Muscle of arm (tissue), 1 donor: ENCODE measurements at regions not wholly inside any gene's neighbourhood (a gene's known extent, or its start where the extent isn't known, plus 50 kb on each side); places are given as distances from the start of the nearest gene placed in this dataset.
"Not testable (repeated sequence)": the region's sequence is repeated elsewhere in the genome, so short reads cannot be mapped to it uniquely, and the experiment has no call there.

Experiments
- DNase-seq: peaks from one replicate; pipeline ENCODE4 v3.0.0-alpha.2; 2013

DNA sequence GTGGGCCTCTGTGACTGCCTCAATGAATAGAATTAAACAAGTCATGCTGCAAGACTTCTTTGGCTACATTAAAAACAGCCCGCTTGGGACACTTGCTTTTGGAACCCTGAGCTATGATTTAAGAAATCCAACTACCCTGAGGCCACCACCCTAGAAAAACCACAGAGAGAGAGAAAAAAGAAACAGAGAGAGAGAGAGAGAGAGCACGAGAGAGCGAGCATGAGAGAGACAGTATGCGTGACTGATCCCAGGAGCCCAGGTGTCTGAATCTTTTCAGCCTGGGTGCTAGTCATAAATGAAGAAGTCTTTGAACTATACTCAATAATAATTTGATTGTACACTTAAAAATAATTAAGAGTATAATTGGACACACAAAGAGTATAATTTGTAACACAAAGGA lies 123.1 kb upstream of the FREM1 start:
- no peak for DNase-seq

DNA sequence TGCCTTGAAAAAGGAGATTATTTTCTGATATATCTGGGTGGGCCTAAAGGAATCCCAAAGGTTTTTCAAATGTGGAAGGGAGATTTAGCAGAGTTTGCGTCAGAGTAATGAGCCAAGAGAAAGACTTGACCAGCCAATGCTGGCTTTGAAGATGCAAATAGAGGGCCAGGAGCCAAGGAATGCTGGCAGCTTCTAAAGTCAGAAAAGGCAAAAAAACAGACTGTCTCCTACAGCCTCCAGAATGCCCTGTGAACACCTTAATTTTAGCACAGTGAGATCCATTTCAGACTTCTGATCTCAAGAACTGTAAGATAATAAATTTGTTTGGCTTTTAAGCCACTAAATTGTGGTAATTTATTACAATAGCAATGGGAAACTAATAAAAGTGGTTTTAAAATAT lies 122.6 kb upstream of the FREM1 start:
- DNase-seq, result no peak

DNA sequence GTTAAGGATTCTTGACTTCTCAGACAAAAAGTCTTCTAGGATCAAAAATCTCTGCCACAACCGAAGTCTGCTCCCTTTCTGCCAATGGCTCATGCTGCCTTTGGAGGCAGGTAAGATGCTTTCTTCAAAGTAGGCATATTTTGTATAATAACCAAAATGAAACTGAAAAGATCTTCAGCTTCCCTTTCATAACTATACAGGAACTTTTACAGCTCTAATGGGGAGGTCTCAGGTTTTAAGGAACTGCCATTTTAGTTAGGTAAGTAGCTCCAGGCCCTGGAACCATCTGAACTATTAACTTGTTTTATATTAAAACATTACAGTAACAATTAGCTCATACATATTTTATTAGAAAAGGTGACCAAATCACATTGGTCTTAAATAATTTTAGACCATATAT lies 110.9 kb upstream of the FREM1 start:
- DNase-seq, result no peak

DNA sequence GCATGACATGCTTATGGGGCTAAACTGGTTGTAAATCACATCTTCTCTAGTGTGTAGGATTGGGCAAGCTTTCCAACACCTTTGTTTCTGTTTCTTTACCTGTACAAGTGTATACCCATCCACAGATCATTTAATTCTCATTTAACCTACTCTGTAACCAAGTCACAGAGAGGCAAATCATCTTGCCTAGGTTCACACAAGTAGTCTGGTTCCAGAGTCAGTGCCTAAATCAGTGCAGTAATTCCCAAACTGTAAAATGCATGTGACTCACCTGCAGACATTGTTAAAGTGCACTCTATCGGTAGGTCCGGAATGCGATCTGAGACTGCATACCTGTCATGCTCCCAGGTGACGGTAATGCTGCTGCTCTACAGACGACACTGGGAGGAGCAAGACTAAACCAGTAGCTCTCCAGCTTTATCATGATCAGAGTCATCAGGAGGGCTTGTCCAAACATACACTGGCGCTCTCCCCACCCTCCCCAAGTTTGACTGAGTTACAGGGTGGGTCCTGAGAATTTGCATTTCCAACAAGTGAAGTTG lies 107.9 kb upstream of the FREM1 start:
- no peak for DNase-seq

DNA sequence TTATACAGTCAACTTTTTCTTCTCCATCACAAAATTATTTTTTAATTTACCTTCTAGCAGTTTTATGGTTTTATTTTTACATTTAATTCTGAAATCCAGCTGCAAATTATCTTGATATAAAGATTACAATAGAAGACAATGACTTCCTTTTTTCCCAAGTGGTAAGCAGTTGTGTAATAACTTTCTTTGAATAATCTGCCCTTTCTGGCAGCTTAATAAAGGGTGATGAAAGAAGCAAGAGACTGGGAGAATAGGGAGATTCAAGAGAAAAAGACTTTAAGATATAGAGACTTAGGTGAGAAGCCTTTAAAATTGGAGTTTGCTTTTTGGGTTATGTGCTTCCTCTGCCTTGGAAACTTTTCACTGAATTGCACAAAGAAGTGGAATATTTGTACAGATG lies 100.4 kb upstream of the FREM1 start:
- DNase-seq, result no peak

DNA sequence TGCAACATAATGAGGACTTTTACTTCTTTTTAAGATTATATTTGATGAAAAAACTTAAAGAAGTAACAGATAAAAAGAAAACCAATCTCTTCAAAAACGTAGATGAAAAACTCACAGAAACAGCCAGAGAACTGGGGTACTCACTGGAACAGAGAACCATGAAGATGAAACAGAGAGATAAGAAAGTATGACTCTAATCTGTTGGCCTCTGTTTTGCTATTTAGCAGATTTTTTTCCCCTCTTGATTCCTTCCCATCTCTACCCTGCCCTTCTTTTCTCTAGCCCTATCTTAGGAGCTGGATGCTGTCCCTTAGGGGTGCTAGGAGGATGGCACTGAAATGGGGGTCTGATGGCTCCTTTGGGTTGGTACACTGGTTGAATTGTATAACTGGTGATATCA lies 97.5 kb upstream of the FREM1 start:
- no peak for DNase-seq

DNA sequence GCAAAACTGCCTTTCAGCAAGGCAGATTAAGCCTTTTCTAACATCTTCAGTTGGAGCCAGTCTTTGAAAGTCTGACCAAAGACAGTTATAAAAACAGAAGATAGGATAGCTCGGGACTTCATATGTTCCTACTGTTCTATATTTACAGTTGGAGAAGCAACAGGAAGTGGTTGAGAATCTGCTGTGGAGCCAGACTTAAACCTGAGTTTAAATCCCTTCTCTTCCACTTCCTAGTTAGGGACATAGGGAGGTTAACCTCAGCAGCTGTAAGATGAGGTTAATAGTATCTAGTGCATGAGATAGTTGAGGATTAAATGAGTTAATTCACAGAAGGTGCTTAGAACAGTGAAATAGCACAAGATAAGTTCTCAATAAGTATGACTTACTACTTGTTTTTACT lies 84.5 kb upstream of the FREM1 start:
- DNase-seq, result no peak

DNA sequence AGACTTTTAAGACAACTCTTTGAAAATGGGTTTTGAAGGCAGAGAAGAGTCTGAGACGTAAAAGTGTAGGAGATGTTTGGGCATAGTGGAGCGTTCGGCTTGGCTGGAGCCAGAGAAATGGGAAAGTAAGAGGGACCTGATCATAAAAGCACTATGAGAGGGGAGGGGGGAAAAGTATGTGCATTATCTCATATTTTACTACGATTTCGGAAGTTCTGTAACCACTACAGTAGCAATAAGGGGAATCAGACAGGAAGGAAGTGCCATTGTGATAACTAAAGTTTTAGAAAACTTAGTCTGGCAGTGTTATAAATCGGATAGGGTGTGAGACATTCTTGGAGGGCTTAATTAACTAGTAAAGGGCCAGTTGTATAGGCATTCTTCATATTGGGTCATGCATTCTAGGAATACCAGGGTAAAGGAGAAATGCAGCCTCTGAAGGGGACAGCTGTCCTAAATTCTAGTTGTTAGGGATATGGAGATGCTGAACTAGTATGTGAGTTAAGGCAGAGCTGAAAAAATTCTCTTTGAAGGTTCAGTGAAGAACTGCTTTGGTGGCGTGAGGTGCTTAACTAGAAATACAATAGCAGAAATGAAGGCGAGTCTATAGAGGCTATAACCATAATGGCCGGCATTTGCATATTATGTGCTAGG lies 83.8 kb upstream of the FREM1 start:
- DNase-seq, result peak; percentile 25

DNA sequence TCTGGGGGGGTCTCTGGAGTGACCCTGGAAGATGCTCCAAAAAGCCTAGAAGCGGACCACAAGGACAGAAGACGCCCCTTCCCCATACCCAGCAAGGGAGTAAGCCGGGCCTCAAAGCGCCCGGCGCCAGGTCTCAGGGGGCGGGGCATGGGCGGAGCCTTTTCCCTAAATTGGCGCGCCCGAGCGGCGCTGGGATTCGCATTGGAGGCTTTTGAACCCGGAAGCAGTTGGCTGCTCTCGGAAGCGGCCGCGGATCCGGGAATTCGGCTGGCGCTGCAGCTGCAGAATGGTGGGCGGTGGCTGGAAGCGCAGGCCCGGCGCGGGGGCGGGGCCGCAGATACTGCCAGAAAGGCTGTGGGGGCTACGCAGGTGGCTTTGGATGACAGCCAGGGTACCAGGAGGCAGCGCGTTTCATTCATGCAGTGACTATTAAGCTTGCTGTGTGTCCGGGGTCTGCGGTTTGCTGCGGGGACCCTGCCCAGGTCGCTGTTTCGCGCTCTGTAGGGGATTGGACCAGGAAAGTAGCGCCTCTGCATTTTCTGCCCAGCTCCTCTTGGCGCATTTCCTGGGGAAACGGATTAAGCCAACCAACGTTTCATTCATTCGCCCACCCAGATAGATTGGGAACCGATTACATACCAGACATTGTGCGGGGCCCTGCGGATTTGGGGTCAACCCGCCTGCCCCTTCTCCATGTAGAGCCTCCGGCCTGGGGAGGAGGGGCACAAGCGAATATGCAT lies 83.0 kb upstream of the FREM1 start:
- peak; percentile 93 for DNase-seq

DNA sequence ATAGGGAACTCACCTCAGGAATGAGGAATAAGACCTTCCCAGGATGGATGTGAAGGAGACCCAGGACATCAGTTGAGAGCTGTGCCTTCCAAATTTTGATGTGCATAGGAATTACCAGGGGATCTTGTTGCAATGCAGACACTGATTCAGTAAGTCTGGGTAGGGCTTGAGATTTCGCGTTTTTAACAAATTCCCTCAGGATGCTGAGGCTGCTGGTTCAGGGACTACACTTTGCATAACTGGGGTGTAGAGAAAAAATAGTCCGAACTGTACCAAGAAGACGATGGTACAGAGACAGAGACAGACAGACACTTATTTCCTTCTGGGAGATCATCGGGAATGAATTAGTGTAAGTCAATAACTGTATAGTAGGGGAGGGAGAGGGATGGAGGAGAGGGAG lies 82.3 kb upstream of the FREM1 start:
- DNase-seq, result peak; percentile 36

DNA sequence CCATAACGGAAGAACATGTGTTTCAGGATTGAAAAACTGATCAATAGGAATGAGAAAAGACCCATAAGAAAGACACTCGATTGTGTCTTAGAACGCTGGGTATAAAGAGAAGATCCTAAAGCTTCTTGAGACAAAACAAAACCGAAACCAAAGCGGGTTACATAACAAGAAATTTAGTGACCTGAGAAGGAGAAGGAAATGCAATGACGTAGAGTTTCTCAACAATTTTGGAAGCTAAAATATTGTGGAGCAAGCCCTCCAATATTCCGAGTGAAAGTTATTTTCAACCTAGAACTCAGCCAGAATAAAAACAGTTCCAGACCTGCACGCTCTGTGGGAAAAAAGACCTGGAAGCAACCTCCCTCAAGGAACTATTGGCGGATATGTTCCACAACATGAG lies 81.9 kb upstream of the FREM1 start:
- DNase-seq, result peak; percentile 45

DNA sequence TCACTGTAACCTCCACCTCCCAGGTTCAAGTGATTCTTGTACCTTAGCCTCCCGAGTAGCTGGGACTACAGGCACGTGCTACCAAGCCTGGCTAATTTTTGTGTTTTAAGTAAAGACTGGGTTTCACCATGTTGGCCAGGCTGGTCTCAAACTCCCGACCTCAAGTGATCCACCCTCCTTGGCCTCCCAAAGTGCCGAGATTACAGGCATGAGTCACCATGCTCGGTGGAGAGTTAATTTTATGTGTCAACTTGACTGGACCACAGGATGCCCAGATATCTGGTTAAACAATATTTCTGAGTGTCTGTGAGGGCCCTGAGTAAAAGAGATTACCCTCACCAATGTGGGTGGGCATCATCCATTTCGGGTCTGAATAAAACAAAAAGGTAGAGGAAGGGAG lies 80.4 kb upstream of the FREM1 start:
- DNase-seq, result not testable (repeated sequence)

DNA sequence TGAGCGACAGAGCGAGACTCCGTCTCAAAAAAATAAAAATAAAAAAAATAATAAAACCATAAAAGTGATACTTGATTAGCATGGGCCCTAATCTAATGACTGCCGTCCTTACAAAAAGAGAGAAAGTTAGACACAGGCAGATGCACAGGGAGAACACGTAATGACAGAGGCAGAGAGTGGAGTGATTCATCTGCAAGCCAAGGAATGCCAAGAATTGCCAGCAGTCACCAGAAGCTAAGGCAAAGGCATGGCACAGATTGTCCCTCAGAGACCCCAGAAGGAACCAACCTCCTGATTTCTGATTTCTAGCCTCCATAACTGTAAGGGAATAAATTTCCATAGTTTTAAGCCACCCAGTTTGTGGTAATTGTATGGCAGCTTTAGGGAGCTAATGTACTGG lies 79.6 kb upstream of the FREM1 start:
- DNase-seq, result no peak

DNA sequence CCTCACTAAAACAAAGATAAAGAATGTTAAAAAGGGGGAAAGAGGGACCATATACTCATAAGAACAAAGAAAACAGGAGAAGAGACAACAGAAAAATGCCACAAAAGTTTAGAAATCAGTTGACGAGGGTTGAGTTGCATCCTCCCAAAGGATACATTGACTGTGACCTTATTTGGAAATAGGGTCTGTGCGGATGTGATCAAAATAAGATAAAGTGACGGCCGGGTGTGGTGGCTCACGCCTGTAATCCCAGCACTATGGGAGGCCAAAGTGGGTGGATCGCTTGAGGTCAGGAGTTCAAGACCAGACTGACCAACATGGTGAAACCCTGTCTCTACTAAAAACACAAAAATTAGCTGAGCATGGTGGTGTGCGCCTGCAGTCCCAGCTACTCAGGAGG lies 79.1 kb upstream of the FREM1 start:
- DNase-seq, result not testable (repeated sequence)

DNA sequence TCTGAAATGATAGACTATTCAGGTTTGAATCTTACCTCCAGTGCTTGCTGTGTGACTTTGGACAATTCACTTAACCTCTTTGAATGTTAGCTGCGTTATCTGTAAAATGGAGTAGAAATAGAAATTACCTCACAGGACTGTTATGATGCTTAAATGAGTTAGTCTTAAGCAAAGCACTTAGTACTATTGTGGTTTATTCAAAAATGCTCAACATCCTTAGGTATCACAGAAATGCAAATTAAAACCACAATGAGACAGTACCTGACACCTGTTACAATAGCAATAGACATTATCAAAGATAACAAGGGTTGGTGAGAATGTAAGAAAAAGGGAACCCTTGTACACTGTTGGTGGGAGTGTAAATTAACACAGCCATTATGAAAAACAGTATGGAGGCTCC lies 77.6 kb upstream of the FREM1 start:
- DNase-seq, result no peak

DNA sequence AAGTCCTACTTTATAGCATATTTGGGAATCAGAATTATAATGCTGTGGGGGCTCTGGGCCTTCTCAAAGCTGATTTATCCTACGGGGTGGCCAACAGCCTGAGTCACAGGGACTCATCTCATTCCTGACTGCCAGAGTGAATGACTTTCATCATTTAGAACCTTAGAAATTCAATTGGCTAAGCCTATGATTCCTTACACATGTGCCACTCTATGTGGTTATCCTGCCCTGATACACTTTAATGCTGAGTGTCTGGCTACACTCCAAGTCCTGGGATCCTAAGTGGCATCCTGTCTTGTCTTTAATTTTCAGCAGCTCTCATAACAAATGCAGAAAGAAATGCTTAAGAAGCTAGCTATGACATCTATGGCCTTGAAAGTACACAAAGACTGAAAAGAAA lies 75.2 kb upstream of the FREM1 start:
- DNase-seq, result no peak

DNA sequence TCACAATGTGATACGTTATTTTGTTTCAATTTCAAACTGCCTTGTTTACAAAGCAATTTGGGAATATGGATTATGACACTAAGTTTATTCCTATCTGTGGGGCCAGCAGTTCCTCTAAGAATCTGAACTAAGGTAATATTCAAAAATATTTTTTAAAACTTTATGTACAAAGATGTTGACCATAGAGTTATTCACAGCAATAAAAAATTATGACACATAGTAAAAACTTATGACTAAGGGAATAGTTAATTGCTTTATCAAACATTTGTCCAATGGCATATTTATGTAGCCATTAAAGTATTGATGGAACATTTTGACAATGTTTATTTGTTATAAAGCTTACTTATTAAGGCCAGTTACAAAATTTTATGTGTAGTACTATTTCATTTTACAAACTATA lies 73.4 kb upstream of the FREM1 start:
- no peak for DNase-seq

DNA sequence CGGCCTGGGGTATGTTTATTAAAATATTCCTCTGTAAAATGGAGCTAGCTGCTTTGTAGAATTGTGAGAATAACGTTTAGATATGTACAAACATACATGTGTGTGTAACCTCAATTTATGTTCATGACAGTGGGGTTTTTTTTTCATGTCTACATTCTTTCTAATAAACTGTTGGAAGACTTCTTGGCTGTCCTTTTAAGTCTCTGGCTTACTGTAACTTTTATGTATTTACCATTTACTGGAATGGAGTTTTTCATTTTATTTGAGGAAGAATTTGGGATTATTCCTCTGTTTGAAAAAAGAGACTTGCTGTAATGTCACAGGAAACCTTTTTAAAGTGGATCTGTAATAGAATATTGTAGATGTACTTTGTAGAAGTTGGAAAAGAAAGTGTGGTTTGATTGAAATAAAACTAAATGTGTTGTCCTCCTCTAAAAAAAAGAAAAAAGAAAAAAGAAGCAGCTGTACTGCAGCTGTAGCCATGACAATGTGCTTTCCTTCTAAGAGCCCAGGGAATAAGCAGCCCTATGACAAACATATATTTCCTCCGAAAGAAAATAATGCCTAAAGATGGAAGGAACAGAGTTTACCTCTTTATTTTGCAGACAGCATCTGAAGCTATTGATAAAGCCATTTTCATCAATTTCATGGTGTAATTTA lies 71.2 kb upstream of the FREM1 start:
- peak; percentile 46 for DNase-seq

DNA sequence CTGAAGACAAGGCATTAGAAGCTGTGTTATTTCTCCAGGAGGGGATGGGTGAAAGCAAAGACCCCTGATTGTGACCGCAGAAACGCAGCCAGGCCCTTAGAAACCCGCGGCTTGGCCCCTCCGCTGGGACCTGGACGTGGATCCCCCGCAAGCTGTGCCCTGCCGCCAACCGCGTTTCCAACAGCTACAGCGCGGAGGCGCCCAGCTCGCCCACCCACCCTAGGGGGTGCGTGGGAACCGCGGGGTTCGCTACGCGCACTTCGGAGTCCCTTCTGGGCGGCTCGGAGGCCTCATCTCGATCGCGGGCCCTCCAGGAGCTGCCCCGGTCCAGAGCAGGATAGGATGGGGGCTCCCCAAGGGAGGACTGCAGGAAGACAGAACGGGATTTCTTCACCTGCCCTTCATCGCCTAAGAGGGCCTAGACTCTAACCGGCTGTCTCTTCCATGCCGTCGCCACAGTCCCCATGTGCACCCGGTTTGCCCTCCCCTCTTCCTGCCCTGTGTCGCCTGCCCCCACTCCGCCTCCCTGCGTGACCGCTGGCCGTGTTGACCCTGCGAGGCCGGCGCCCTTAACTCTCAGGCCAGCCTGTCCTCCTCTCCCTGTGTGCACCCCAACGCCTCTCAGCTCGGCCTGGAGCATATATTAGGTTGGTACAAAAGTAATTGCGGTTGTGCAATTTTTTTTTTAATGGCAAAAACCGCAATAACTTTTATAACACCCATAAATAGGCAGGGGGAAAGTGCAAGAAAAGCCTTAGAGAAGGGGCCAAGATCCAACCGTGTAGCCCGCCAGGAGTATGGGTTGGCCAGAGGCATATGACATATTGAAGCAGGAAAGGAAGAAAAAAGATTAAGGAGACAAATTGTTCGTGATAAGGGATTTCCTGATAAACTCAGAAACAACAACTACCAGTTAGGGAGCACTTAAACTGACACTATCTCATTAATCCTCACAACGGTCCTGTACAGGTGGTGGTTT lies 68.1 kb upstream of the FREM1 start:
- no peak for DNase-seq

DNA sequence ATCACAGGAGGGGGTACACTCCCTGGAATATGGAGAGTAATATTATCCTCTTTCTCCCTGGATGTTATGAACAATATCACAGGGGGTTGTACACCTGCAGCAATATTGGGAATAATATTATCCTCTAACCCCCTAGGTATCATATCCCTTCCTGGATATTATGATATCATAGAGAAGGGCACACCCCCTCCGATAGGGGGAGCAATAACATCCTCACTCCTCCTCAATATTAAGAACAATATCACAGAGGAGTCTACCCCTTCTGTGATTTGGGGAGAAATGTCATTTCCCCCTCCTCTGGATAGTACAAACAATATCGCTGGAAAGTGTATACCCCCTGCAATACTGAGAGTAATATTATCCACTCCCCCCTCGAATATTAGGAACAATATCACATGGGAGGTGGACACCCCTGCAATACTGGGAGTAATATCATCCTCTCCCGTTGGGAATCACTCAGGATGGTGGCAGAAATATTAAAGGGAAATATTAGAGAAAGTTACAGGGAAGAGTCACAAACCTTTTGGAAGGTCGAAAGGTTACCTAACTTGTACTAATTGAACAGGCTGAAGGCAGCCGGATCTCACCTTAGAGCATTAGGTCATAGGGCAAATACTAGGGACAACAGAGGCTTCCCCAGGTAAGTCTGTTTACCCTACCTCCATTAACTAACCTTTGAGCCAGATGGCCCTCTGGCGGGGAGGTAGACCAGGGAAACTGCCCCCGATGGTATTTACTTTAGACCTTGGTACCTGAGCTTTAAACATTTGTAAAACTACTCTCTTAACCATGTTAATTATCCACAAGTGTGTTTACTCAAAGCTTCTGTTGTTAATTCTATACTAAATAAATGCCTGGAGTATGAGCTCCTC lies 57.5 kb upstream of the FREM1 start:
- no peak for DNase-seq
